ENCODE measurements at regions not wholly inside any gene's neighbourhood (a gene's known extent, or its start where the extent isn't known, plus 50 kb on each side); places are given as distances from the start of the nearest gene placed in this dataset.
"Not testable (repeated sequence)": the region's sequence is repeated elsewhere in the genome, so short reads cannot be mapped to it uniquely, and the experiment has no call there.

- Histone ChIP-seq H3K27ac (ENCODE audit: low read depth in 1 of 2, low read length in 2 of 2) (no peak overlapping the region), H3K27me3 (ENCODE audit: control insufficient read depth in 4 of 4, insufficient read depth in 4 of 4, low read length in 3 of 4) (no peaks in the 10 kb centered on the region), H3K4me3 (ENCODE audit: low read depth in 1 of 3, low read length in 3 of 3) (no peak overlapping the region), H3K9ac (ENCODE audit: low read depth in 1 of 2, low read length in 2 of 2) (no peak overlapping the region), H3K4me1 (ENCODE audit: control insufficient read depth in 4 of 4, insufficient read depth in 4 of 4, low read length in 3 of 4) (peaks cover 0 to 23% (median 11%) of the 10 kb centered on the region in 4 donors), H3K9me3 (ENCODE audit: control insufficient read depth in 4 of 4, low read length in 3 of 4) (no peaks in the 10 kb centered on the region), H3K36me3 (ENCODE audit: control insufficient read depth in 4 of 4, insufficient read depth in 3 of 4, low read depth in 1 of 4, low read length in 3 of 4) (no peaks in the 10 kb centered on the region)
- DNase-seq (ENCODE audit: low spot score) = no peak
- TF ChIP-seq FOXA2 (IDR thresholded peaks at IDR 0.05) (no peak), TAF1 (conservative IDR thresholded peaks at IDR 0.05) (no peak), HNF4A (conservative IDR thresholded peaks at IDR 0.05) (peak in 1 of 2 donors; percentile 52), FOXA1 (IDR thresholded peaks at IDR 0.05) (no peak), EGR1 (IDR thresholded peaks at IDR 0.05; ENCODE audit: low read depth in 2 of 2) (no peak), SP1 (IDR thresholded peaks at IDR 0.05) (no peak), JUND (IDR thresholded peaks at IDR 0.05) (peak in 1 of 2 donors; percentile 14), MAX (IDR thresholded peaks at IDR 0.05) (no peak), ATF3 (IDR thresholded peaks at IDR 0.05) (no peak), YY1 (IDR thresholded peaks at IDR 0.05) (no peak), RXRA (IDR thresholded peaks at IDR 0.05) (no peak)
- WGBS = 32% methylated on average over 7 of the region's 7 CpGs
These were observed 1745.6 kb upstream of the CELF4 start for GRCh38 chr18:39311111-39311712.

- H3K9ac ChIP-seq (ENCODE audit: low read depth in 1 of 2, low read length in 2 of 2); H3K27ac ChIP-seq (ENCODE audit: low read depth in 1 of 2, low read length in 2 of 2); DNase-seq (ENCODE audit: low spot score); H3K36me3 ChIP-seq (ENCODE audit: control insufficient read depth in 4 of 4, insufficient read depth in 3 of 4, low read depth in 1 of 4, low read length in 3 of 4); H3K9me3 ChIP-seq (ENCODE audit: control insufficient read depth in 4 of 4, low read length in 3 of 4); H3K4me3 ChIP-seq (ENCODE audit: low read depth in 1 of 3, low read length in 3 of 3); H3K27me3 ChIP-seq (ENCODE audit: control insufficient read depth in 4 of 4, insufficient read depth in 4 of 4, low read length in 3 of 4): not testable (repeated sequence)
- peaks cover 0 to 21% (median 10%) of the 10 kb centered on the region in 4 donors for H3K4me1 ChIP-seq (ENCODE audit: control insufficient read depth in 4 of 4, insufficient read depth in 4 of 4, low read length in 3 of 4)
- 97% methylated on average over 36 of the region's 36 CpGs for WGBS
These were observed 1743.4 kb upstream of the CELF4 start for GRCh38 chr18:39308931-39309521.

GRCh38 chr18:39305766-39306165, 1740.2 kb upstream of the CELF4 start:
- no peaks in the 10 kb centered on the region for H3K27me3 ChIP-seq (ENCODE audit: control insufficient read depth in 4 of 4, insufficient read depth in 4 of 4, low read length in 3 of 4)
- WGBS = 78% methylated on average over 1 of the region's 1 CpG
- H3K4me3 ChIP-seq (ENCODE audit: low read depth in 1 of 3, low read length in 3 of 3) = no peak overlapping the region
- H3K4me1 ChIP-seq (ENCODE audit: control insufficient read depth in 4 of 4, insufficient read depth in 4 of 4, low read length in 3 of 4) = no peaks in the 10 kb centered on the region
- TF ChIP-seq YY1 (IDR thresholded peaks at IDR 0.05) (no peak), HNF4A (conservative IDR thresholded peaks at IDR 0.05) (no peak), HNF4G (IDR thresholded peaks at IDR 0.05) (no peak), CTCF (IDR thresholded peaks at IDR 0.05; ENCODE audit: low read depth, low read length, missing input control) (no peak), SP1 (IDR thresholded peaks at IDR 0.05) (no peak), JUND (IDR thresholded peaks at IDR 0.05) (no peak), RAD21 (IDR thresholded peaks at IDR 0.05) (no peak), EGR1 (IDR thresholded peaks at IDR 0.05; ENCODE audit: low read depth in 2 of 2) (no peak), FOXA1 (IDR thresholded peaks at IDR 0.05) (no peak), ZBTB33 (IDR thresholded peaks at IDR 0.05) (no peak), FOXA2 (IDR thresholded peaks at IDR 0.05) (no peak), NR2F2 (IDR thresholded peaks at IDR 0.05) (no peak), RXRA (IDR thresholded peaks at IDR 0.05) (no peak), ATF3 (IDR thresholded peaks at IDR 0.05) (no peak), MAX (IDR thresholded peaks at IDR 0.05) (no peak), REST (IDR thresholded peaks at IDR 0.05) (no peak), GABPA (IDR thresholded peaks at IDR 0.05 in 1 of 2, conservative IDR thresholded peaks at IDR 0.05 in 1 of 2) (no peak), TAF1 (conservative IDR thresholded peaks at IDR 0.05) (no peak)
- H3K27ac ChIP-seq (ENCODE audit: low read depth in 1 of 2, low read length in 2 of 2) = no peak overlapping the region
- peaks cover 0 to 2% (median under 1%) of the 10 kb centered on the region in 4 donors for H3K9me3 ChIP-seq (ENCODE audit: control insufficient read depth in 4 of 4, low read length in 3 of 4)
- no peak for DNase-seq (ENCODE audit: low spot score)
- H3K36me3 ChIP-seq (ENCODE audit: control insufficient read depth in 4 of 4, insufficient read depth in 3 of 4, low read depth in 1 of 4, low read length in 3 of 4) = no peaks in the 10 kb centered on the region
- H3K9ac ChIP-seq (ENCODE audit: low read depth in 1 of 2, low read length in 2 of 2) = no peak overlapping the region

All from liver (tissue), 8 donors.